HFFc6 (cell line): ENCODE measurements at regions not wholly inside any gene's neighbourhood (a gene's known extent, or its start where the extent isn't known, plus 50 kb on each side); places are given as distances from the start of the nearest gene placed in this dataset.

ENCODE experiments used
- DNase-seq: peaks from one replicate; pipeline ENCODE4 v3.0.0-alpha.2; 2018
- H3K27ac Mint-ChIP-seq: 2 replicates; pipeline ENCODE4 v1.8.0; 2020; ENCODE audit warnings: mild to moderate bottlenecking, mixed read lengths
- H3K27me3 Mint-ChIP-seq: 2 replicates; pipeline ENCODE4 v1.8.0; 2021; ENCODE audit warnings: mild to moderate bottlenecking, moderate library complexity, mixed read lengths; ENCODE audit not compliant: insufficient read depth
- H3K36me3 Mint-ChIP-seq: 2 replicates; pipeline ENCODE4 v1.8.0; 2021; ENCODE audit warnings: low read depth, mixed read lengths
- H3K4me1 Mint-ChIP-seq: 2 replicates; pipeline ENCODE4 v1.8.0; 2020; ENCODE audit warnings: low read depth, mixed read lengths
- H3K4me3 Mint-ChIP-seq: 2 replicates; pipeline ENCODE4 v1.8.0; 2020; ENCODE audit warnings: mild to moderate bottlenecking, moderate library complexity, mixed read lengths
- H3K9me3 Mint-ChIP-seq: 2 replicates; pipeline ENCODE4 v1.8.0; 2020; ENCODE audit warnings: mild to moderate bottlenecking, mixed read lengths
- TF ChIP-seq, protein P1 (sequence below): fragments of 200-600 bp; sonication (generic); IDR thresholded peaks from 2 replicates; pipeline ENCODE4 v1.5.0; 2021; ENCODE audit warnings: antibody characterized with exemption, mild to moderate bottlenecking

DNA sequence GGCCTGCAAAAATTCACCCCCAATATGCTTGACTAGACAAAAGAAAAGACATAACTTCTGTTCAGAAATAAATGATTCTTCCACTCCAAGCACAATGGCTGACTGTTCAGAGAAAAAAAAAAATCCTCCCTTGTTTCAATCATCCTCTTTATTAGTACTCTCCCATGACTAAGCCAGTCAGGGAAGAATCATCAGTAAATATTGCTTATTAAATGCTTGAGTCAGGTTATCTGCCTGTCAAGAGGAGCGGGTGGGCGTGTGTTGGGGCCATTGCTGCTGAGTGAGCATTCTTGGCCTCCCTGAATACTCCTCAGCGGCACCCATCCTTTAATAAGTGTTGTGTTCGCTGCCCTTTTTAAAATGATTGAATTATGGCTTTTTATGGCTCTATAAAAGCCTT, 1334.8 kb upstream of the CELF4 start:
- no peak overlapping the region for H3K27ac Mint-ChIP-seq
- H3K9me3 Mint-ChIP-seq = peaks cover 46% of the 10 kb centered on the region
- no peaks in the 10 kb centered on the region for H3K4me1 Mint-ChIP-seq
- TF ChIP-seq, protein P1, sequence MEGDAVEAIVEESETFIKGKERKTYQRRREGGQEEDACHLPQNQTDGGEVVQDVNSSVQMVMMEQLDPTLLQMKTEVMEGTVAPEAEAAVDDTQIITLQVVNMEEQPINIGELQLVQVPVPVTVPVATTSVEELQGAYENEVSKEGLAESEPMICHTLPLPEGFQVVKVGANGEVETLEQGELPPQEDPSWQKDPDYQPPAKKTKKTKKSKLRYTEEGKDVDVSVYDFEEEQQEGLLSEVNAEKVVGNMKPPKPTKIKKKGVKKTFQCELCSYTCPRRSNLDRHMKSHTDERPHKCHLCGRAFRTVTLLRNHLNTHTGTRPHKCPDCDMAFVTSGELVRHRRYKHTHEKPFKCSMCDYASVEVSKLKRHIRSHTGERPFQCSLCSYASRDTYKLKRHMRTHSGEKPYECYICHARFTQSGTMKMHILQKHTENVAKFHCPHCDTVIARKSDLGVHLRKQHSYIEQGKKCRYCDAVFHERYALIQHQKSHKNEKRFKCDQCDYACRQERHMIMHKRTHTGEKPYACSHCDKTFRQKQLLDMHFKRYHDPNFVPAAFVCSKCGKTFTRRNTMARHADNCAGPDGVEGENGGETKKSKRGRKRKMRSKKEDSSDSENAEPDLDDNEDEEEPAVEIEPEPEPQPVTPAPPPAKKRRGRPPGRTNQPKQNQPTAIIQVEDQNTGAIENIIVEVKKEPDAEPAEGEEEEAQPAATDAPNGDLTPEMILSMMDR = no peak
- DNase-seq = no peak
- no peaks in the 10 kb centered on the region for H3K27me3 Mint-ChIP-seq
- H3K36me3 Mint-ChIP-seq = no peaks in the 10 kb centered on the region
- H3K4me3 Mint-ChIP-seq = no peak overlapping the region

DNA sequence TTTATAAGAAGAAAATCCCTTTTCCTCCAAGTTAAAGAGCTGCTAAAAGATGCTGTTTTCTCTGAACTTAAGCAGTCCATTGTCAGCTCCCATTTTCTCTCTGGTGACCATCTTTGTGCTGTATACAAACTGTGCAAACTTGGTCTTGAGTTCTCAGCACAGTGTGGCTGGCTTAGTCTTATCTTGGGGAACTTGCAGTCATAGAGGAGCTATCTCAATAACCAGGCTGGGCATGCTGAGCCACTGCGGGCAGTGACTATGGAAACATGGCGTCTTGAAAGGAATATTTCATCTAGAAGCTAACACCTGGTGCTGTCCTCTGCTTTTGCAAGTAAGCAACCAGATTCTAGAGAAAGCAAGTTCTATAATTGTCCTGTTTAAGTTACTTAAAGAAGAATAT, 1334.4 kb upstream of the CELF4 start:
- Mint-ChIP-seq H3K9me3 (peaks cover 49% of the 10 kb centered on the region), H3K27ac (no peak overlapping the region), H3K27me3 (no peaks in the 10 kb centered on the region), H3K4me1 (no peaks in the 10 kb centered on the region), H3K36me3 (no peaks in the 10 kb centered on the region), H3K4me3 (no peak overlapping the region)
- DNase-seq = no peak
- TF ChIP-seq, protein P1 = no peak

DNA sequence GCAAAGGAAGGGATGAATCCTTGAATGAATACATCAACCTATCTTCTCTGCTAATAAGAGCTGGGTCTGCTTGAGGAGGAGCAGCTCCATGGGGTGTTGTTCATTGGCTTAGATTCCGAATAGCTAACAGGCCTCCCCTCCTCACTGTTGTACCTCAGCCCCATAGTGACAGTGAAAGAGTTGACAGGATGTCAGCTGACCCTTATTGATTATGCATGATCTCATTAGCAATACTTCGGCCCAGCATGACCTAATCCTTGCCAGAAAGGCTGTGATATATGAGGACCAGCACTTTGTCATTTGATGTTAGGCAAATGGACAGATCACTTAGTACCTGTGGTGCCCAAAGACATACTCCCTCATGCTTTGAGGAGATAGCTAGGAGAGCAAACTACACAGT, 1333.7 kb upstream of the CELF4 start:
- Mint-ChIP-seq H3K36me3 (peaks cover 5% of the 10 kb centered on the region; the same call in 1 of the 2 replicates), H3K4me3 (no peak overlapping the region), H3K27me3 (no peaks in the 10 kb centered on the region), H3K27ac (no peak overlapping the region), H3K9me3 (peaks cover 53% of the 10 kb centered on the region), H3K4me1 (no peaks in the 10 kb centered on the region)
- no peak for DNase-seq
- TF ChIP-seq, protein P1 = no peak

DNA sequence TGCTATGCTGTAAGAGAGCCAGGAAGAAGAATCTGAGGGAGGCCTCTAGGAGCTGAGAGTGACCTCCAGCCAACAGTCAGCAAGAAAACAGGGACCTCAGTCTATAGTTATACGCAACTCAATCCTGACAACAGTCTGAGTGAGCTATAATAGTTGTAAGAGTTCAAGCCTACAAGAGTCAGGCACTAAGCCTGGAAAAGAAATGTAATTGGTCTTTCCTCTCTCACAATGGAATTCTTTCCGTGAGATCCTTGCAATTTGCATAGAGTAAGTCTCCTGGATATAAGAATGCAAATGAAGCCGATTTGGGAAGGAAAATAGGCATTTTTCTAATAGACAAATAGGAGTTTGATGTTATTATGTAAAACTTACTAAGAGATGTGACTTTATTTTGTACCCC, 1332.6 kb upstream of the CELF4 start:
- TF ChIP-seq, protein P1 = no peak
- Mint-ChIP-seq H3K36me3 (peaks cover 5% of the 10 kb centered on the region; the same call in 1 of the 2 replicates), H3K27me3 (no peaks in the 10 kb centered on the region), H3K4me1 (no peaks in the 10 kb centered on the region), H3K9me3 (peaks cover 59% of the 10 kb centered on the region), H3K4me3 (no peak overlapping the region), H3K27ac (no peak overlapping the region)
- no peak for DNase-seq

DNA sequence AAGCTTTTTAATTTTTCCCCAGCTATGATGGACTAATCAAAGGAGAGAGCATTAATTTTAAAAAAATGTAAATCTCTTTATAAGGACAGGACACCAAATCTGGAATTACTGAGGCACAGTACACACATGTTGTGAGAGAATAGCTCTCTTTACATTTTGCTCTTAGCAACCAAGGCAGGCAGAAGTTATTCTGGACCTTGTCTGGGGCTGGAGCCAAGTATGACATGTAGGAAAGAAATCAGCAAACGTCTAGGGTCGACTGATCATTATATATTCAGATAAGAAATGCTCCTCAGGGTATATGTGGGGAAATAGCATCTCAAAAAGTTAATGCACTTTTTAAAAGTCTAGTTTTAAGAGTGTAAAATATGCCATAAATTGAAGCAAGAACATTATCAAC, 1330.0 kb upstream of the CELF4 start:
- TF ChIP-seq, protein P1 = no peak
- Mint-ChIP-seq H3K4me3 (no peak overlapping the region), H3K27me3 (no peaks in the 10 kb centered on the region), H3K4me1 (no peaks in the 10 kb centered on the region), H3K36me3 (peaks cover 5% of the 10 kb centered on the region; the same call in 1 of the 2 replicates), H3K27ac (no peak overlapping the region), H3K9me3 (peaks cover 47% of the 10 kb centered on the region)
- DNase-seq = no peak

DNA sequence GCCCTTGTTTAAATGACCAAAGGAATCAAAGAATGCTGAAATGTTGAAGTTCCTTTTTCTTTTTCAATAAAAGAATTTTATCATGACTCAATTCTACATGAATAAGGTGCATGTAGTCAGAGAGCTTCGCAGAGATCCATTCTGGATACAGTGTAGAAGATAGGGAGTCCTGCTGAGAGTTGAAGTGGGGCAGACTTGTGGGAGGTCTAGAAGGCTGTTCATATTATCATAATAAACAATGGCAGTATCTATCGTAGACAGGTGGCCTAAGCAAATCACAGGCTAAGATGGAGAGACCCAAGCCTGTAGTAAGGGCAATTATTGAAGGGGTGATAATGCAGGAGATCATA, 1322.0 kb upstream of the CELF4 start:
- TF ChIP-seq, protein P1 = no peak
- H3K36me3 Mint-ChIP-seq = no peaks in the 10 kb centered on the region
- H3K9me3 Mint-ChIP-seq = peaks cover 32% of the 10 kb centered on the region
- DNase-seq = no peak
- H3K4me3 Mint-ChIP-seq = no peak overlapping the region
- H3K27ac Mint-ChIP-seq = no peak overlapping the region
- H3K27me3 Mint-ChIP-seq = no peaks in the 10 kb centered on the region
- H3K4me1 Mint-ChIP-seq = no peaks in the 10 kb centered on the region
